SK-N-SH treated with all-trans-retinoic acid at 6 μM for 48 hours (cell line): ENCODE measurements at regions not wholly inside any gene's neighbourhood (a gene's known extent, or its start where the extent isn't known, plus 50 kb on each side); places are given as distances from the start of the nearest gene placed in this dataset.

Experiments used
- ATAC-seq: fragments of 200-7000 bp; cut with Tn5 transposase; 3 replicates; pipeline ENCODE4 v1.9.1; 2020; ENCODE audit warnings: mild to moderate bottlenecking, moderate library complexity
- ARNTL ChIP-seq: fragments of 450-650 bp; formaldehyde crosslinking; IDR thresholded peaks from 2 replicates; pipeline ENCODE4 v1.5.0; 2020; ENCODE audit warnings: low read depth, mild to moderate bottlenecking, moderate library complexity, borderline replicate concordance
- CSDC2 ChIP-seq: fragments of 250-450 bp; sonication (Bioruptor Pico); IDR thresholded peaks from 2 replicates; pipeline ENCODE4 v1.5.0; 2020; ENCODE audit warnings: mild to moderate bottlenecking, moderate library complexity
- GLIS3 ChIP-seq: fragments of 250-450 bp; sonication (Bioruptor Pico); IDR thresholded peaks from 2 replicates; pipeline ENCODE4 v1.5.0; 2020; ENCODE audit warnings: mild to moderate bottlenecking, moderate library complexity
- OSR1 ChIP-seq: fragments of 250-450 bp; sonication (Bioruptor Pico); IDR thresholded peaks from 2 replicates; pipeline ENCODE4 v1.8.0; 2022; ENCODE audit warnings: moderate library complexity, mild to moderate bottlenecking, inconsistent platforms
- POU6F1 ChIP-seq: fragments of 250-450 bp; sonication (Bioruptor Pico); IDR thresholded peaks from 2 replicates; pipeline ENCODE4 v1.8.0; 2021; ENCODE audit warnings: low read depth, mild to moderate bottlenecking, moderate library complexity, borderline replicate concordance
- PPARA ChIP-seq: fragments of 250-450 bp; sonication (Bioruptor Pico); IDR thresholded peaks from 2 replicates; pipeline ENCODE4 v1.5.0; 2020; ENCODE audit warnings: mild to moderate bottlenecking, borderline replicate concordance
- RARB ChIP-seq: fragments of 250-450 bp; sonication (Bioruptor Pico); IDR thresholded peaks from 2 replicates; pipeline ENCODE4 v1.8.0; 2021; ENCODE audit warnings: mild to moderate bottlenecking, moderate library complexity
- SNAI2 ChIP-seq: fragments of 250-450 bp; sonication (Bioruptor Pico); IDR thresholded peaks from 2 replicates; pipeline ENCODE4 v1.5.0; 2020; ENCODE audit warnings: mild to moderate bottlenecking, moderate library complexity
- TCF4 ChIP-seq: fragments of 250-450 bp; sonication (Bioruptor Pico); IDR thresholded peaks from 2 replicates; pipeline ENCODE4 v1.8.0; 2021; ENCODE audit warnings: mild to moderate bottlenecking, moderate library complexity, borderline replicate concordance
- TOX ChIP-seq: fragments of 250-450 bp; sonication (Bioruptor Pico); IDR thresholded peaks from 2 replicates; pipeline ENCODE4 v1.8.0; 2021; ENCODE audit warnings: mild to moderate bottlenecking, moderate library complexity, borderline replicate concordance
- ZC3H10 ChIP-seq: fragments of 250-450 bp; sonication (Bioruptor Pico); IDR thresholded peaks from 2 replicates; pipeline ENCODE4 v1.5.1; 2021; ENCODE audit warnings: mild to moderate bottlenecking, moderate library complexity
- ZFP3 ChIP-seq: fragments of 250-450 bp; sonication (Bioruptor Pico); IDR thresholded peaks from 2 replicates; pipeline ENCODE4 v1.5.0; 2020; ENCODE audit warnings: mild to moderate bottlenecking, moderate library complexity
- ZNF565 ChIP-seq: fragments of 450-650 bp; formaldehyde crosslinking; conservative IDR thresholded peaks from 2 replicates; pipeline ENCODE4 v1.5.0; 2020; ENCODE audit warnings: low read depth, mild to moderate bottlenecking, moderate library complexity
- ZNF70 ChIP-seq: fragments of 450-650 bp; formaldehyde crosslinking; IDR thresholded peaks from 2 replicates; pipeline ENCODE4 v1.5.0; 2020; ENCODE audit warnings: mild to moderate bottlenecking, moderate library complexity
- ZNF8 ChIP-seq: fragments of 450-650 bp; formaldehyde crosslinking; IDR thresholded peaks from 2 replicates; pipeline ENCODE4 v1.5.0; 2020; ENCODE audit warnings: mild to moderate bottlenecking, moderate library complexity
- TF ChIP-seq, protein P1 (sequence below): fragments of 250-450 bp; sonication (Bioruptor Pico); IDR thresholded peaks from 2 replicates; pipeline ENCODE4 v1.8.0; 2020; ENCODE audit warnings: mild to moderate bottlenecking, moderate library complexity, borderline replicate concordance
- TF ChIP-seq, protein P2 (sequence below): fragments of 250-450 bp; sonication (Bioruptor Pico); IDR thresholded peaks from 2 replicates; pipeline ENCODE4 v1.5.1; 2021; ENCODE audit warnings: mild to moderate bottlenecking, moderate library complexity
- TF ChIP-seq, protein P3 (sequence below): fragments of 250-450 bp; sonication (Bioruptor Pico); IDR thresholded peaks from 2 replicates; pipeline ENCODE4 v1.5.1; 2020; ENCODE audit warnings: low read depth, mild to moderate bottlenecking, moderate library complexity

DNA sequence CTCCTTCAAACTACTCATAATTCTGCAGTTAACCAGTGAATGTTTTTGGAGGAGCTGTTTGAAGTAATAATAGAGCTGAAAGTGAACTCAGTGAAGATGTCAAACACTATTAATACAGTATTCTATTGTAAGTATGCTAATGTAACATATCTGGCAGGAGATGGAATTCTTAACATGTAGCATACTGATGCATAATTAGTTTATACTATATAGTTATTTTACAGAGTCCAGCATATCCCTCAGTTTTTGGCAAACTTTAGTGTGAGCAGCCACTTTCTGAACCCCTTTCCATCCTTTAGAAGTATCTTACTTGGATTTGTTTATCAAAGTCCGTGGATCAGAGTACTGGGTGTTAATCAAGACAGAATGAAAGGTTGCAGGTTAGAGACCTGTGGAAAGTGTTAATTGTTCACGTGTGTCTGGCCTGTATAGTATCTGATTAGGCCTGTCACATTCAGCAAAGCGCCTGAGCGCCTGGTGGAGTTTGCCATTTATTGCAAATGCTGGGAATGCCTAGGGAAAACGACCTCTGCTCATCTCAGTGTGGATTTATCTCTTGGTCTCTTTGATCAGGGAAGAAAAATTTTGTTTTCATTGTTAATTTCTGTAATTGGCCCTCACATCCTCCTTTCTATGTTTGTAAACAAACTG lies 251.7 kb upstream of the MAD2L1 start:
- TF ChIP-seq SNAI2 (no peak), GLIS3 (no peak), OSR1 (CRISPR knock-in tag) (no peak), RARB (no peak), ZC3H10 (CRISPR knock-in tag) (no peak), TOX (CRISPR knock-in tag) (no peak), ZNF8 (CRISPR knock-in tag) (no peak), POU6F1 (CRISPR knock-in tag) (no peak)
- TF ChIP-seq, protein P1, sequence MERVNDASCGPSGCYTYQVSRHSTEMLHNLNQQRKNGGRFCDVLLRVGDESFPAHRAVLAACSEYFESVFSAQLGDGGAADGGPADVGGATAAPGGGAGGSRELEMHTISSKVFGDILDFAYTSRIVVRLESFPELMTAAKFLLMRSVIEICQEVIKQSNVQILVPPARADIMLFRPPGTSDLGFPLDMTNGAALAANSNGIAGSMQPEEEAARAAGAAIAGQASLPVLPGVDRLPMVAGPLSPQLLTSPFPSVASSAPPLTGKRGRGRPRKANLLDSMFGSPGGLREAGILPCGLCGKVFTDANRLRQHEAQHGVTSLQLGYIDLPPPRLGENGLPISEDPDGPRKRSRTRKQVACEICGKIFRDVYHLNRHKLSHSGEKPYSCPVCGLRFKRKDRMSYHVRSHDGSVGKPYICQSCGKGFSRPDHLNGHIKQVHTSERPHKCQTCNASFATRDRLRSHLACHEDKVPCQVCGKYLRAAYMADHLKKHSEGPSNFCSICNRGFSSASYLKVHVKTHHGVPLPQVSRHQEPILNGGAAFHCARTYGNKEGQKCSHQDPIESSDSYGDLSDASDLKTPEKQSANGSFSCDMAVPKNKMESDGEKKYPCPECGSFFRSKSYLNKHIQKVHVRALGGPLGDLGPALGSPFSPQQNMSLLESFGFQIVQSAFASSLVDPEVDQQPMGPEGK (CRISPR knock-in tag) = no peak
- TF ChIP-seq, protein P2, sequence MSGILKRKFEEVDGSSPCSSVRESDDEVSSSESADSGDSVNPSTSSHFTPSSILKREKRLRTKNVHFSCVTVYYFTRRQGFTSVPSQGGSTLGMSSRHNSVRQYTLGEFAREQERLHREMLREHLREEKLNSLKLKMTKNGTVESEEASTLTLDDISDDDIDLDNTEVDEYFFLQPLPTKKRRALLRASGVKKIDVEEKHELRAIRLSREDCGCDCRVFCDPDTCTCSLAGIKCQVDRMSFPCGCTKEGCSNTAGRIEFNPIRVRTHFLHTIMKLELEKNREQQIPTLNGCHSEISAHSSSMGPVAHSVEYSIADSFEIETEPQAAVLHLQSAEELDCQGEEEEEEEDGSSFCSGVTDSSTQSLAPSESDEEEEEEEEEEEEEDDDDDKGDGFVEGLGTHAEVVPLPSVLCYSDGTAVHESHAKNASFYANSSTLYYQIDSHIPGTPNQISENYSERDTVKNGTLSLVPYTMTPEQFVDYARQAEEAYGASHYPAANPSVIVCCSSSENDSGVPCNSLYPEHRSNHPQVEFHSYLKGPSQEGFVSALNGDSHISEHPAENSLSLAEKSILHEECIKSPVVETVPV (CRISPR knock-in tag) = no peak
- TF ChIP-seq, protein P3, sequence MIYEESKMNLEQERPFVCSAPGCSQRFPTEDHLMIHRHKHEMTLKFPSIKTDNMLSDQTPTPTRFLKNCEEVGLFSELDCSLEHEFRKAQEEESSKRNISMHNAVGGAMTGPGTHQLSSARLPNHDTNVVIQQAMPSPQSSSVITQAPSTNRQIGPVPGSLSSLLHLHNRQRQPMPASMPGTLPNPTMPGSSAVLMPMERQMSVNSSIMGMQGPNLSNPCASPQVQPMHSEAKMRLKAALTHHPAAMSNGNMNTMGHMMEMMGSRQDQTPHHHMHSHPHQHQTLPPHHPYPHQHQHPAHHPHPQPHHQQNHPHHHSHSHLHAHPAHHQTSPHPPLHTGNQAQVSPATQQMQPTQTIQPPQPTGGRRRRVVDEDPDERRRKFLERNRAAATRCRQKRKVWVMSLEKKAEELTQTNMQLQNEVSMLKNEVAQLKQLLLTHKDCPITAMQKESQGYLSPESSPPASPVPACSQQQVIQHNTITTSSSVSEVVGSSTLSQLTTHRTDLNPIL (CRISPR knock-in tag) = no peak
- ATAC-seq = no peak

GRCh38 chr4:120317713-120318112 lies 251.1 kb upstream of the MAD2L1 start:
- no peak for ATAC-seq
- TF ChIP-seq GLIS3 (no peak), SNAI2 (no peak), CSDC2 (CRISPR knock-in tag) (no peak), TCF4 (CRISPR knock-in tag) (no peak), OSR1 (CRISPR knock-in tag) (no peak), ZNF8 (CRISPR knock-in tag) (no peak), ZNF70 (no peak), POU6F1 (CRISPR knock-in tag) (no peak), TOX (CRISPR knock-in tag) (no peak)
- TF ChIP-seq, protein P3 (CRISPR knock-in tag) = no peak
- TF ChIP-seq, all 23 proteins: peak for 0

GRCh38 chr4:120316416-120316815 lies 249.8 kb upstream of the MAD2L1 start:
- TF ChIP-seq, protein P2 (CRISPR knock-in tag) = no peak
- TF ChIP-seq ZNF565 (CRISPR knock-in tag) = no peak
- no peak for TF ChIP-seq TCF4 (CRISPR knock-in tag)
- no peak for TF ChIP-seq RARB
- no peak for TF ChIP-seq PPARA (CRISPR knock-in tag)
- TF ChIP-seq SNAI2 = no peak
- TF ChIP-seq ZNF70 = no peak
- TF ChIP-seq POU6F1 (CRISPR knock-in tag) = no peak
- TF ChIP-seq ZFP3 (CRISPR knock-in tag) = no peak
- no peak for TF ChIP-seq ARNTL (CRISPR knock-in tag)
- TF ChIP-seq, protein P3 (CRISPR knock-in tag) = no peak
- TF ChIP-seq ZNF8 (CRISPR knock-in tag) = no peak
- ATAC-seq = no peak
